ENCODE measurements at regions not wholly inside any gene's neighbourhood (a gene's known extent, or its start where the extent isn't known, plus 50 kb on each side); places are given as distances from the start of the nearest gene placed in this dataset.
"Not testable (repeated sequence)": the region's sequence is repeated elsewhere in the genome, so short reads cannot be mapped to it uniquely, and the experiment has no call there.

- no peak for DNase-seq (ENCODE audit: low spot score)
These were observed 722.6 kb downstream of the METTL4 start for GRCh38 chr18:1848716-1849115.

GRCh38 chr18:1849386-1849785 lies 721.9 kb downstream of the METTL4 start:
- DNase-seq (ENCODE audit: low spot score) = no peak

GRCh38 chr18:1857281-1857680 lies 714.0 kb downstream of the METTL4 start:
- not testable (repeated sequence) for DNase-seq (ENCODE audit: low spot score)

- DNase-seq (ENCODE audit: low spot score) = no peak
These were observed 709.8 kb downstream of the METTL4 start for GRCh38 chr18:1861473-1861872.

GRCh38 chr18:1865869-1866268 lies 705.4 kb downstream of the METTL4 start:
- DNase-seq (ENCODE audit: low spot score) = no peak

GRCh38 chr18:1872274-1872673 lies 699.0 kb downstream of the METTL4 start:
- no peak for DNase-seq (ENCODE audit: low spot score)

GRCh38 chr18:1875219-1875618 lies 696.1 kb downstream of the METTL4 start:
- DNase-seq (ENCODE audit: low spot score) = no peak

GRCh38 chr18:1884623-1885022 lies 686.7 kb downstream of the METTL4 start:
- no peak for DNase-seq (ENCODE audit: low spot score)

GRCh38 chr18:1891641-1892040 lies 679.7 kb downstream of the METTL4 start:
- DNase-seq (ENCODE audit: low spot score) = no peak

GRCh38 chr18:1892191-1892590 lies 679.1 kb downstream of the METTL4 start:
- DNase-seq (ENCODE audit: low spot score) = no peak

GRCh38 chr18:1895456-1896185 lies 675.7 kb downstream of the METTL4 start:
- no peak for DNase-seq (ENCODE audit: low spot score)

GRCh38 chr18:1906421-1906820 lies 664.9 kb downstream of the METTL4 start:
- DNase-seq (ENCODE audit: low spot score) = no peak

- DNase-seq (ENCODE audit: low spot score) = no peak
These were observed 663.7 kb downstream of the METTL4 start for GRCh38 chr18:1907470-1908206.

- no peak for DNase-seq (ENCODE audit: low spot score)
These were observed 656.8 kb downstream of the METTL4 start for GRCh38 chr18:1914489-1914888.

GRCh38 chr18:1916869-1917523 lies 654.3 kb downstream of the METTL4 start:
- DNase-seq (ENCODE audit: low spot score) = no peak

- DNase-seq (ENCODE audit: low spot score) = no peak
These were observed 653.7 kb downstream of the METTL4 start for GRCh38 chr18:1917569-1917968.

- DNase-seq (ENCODE audit: low spot score) = no peak
These were observed 649.2 kb downstream of the METTL4 start for GRCh38 chr18:1922066-1922465.

GRCh38 chr18:1928711-1929110 lies 642.6 kb downstream of the METTL4 start:
- DNase-seq (ENCODE audit: low spot score) = no peak

- no peak for DNase-seq (ENCODE audit: low spot score)
These were observed 641.6 kb downstream of the METTL4 start for GRCh38 chr18:1929720-1930119.

- no peak for DNase-seq (ENCODE audit: low spot score)
These were observed 640.7 kb downstream of the METTL4 start for GRCh38 chr18:1930291-1931270.

GRCh38 chr18:1952486-1952885 lies 618.8 kb downstream of the METTL4 start:
- DNase-seq (ENCODE audit: low spot score) = no peak
